ENCODE measurements at regions not wholly inside any gene's neighbourhood (a gene's known extent, or its start where the extent isn't known, plus 50 kb on each side); places are given as distances from the start of the nearest gene placed in this dataset.

GRCh38 chr2:52622266-52622665 is 1145.3 kb upstream of the CHAC2 start:
- Histone ChIP-seq H3K36me3 (no peaks in the 10 kb centered on the region), H3K27me3 (no peaks in the 10 kb centered on the region), H3K4me3 (no peak overlapping the region), H3K27ac (no peak overlapping the region), H3K9me3 (no peaks in the 10 kb centered on the region), H3K4me1 (no peaks in the 10 kb centered on the region)
- intact Hi-C loops (cut with DNase I; ENCODE audit: low total_unique reads): no loop called here
- TF ChIP-seq CTCF (IDR thresholded peaks at IDR 0.05) (no peak), POLR2A (IDR thresholded peaks at IDR 0.05) (no peak), POLR2AphosphoS5 (IDR thresholded peaks at IDR 0.05) (no peak), EP300 (IDR thresholded peaks at IDR 0.05; ENCODE audit: low read depth) (no peak)
- WGBS, 2 donors (ENCODE audit: low coverage in 1 of 2): 76 to 78% methylated on average over 2 of the region's 2 CpGs
- DNase-seq: no peak
- in situ Hi-C loops (cut with MboI; ENCODE audit: low pct_ligation_motif_present in 1 of 4, low pct_unique_long_range_greater_than_20kb in 1 of 4, low sequenced_read_pairs in 3 of 4): no loop called here

- no peak for TF ChIP-seq CTCF (IDR thresholded peaks at IDR 0.05)
- TF ChIP-seq POLR2AphosphoS5 (IDR thresholded peaks at IDR 0.05): no peak
- TF ChIP-seq POLR2A (IDR thresholded peaks at IDR 0.05): no peak
- no peak for TF ChIP-seq EP300 (IDR thresholded peaks at IDR 0.05; ENCODE audit: low read depth)
- no peak overlapping the region for H3K4me3 ChIP-seq
- H3K4me1 ChIP-seq: no peaks in the 10 kb centered on the region
- H3K9me3 ChIP-seq: no peaks in the 10 kb centered on the region
- DNase-seq: no peak
- no peak overlapping the region for H3K27ac ChIP-seq
- in situ Hi-C loops (cut with MboI; ENCODE audit: low pct_ligation_motif_present in 1 of 4, low pct_unique_long_range_greater_than_20kb in 1 of 4, low sequenced_read_pairs in 3 of 4): no loop called here
- H3K27me3 ChIP-seq: no peaks in the 10 kb centered on the region
- 63 to 65% methylated on average over 4 of the region's 4 CpGs for WGBS, 2 donors (ENCODE audit: low coverage in 1 of 2)
- H3K36me3 ChIP-seq: no peaks in the 10 kb centered on the region
- intact Hi-C loops (cut with DNase I; ENCODE audit: low total_unique reads): no loop called here
Observed at GRCh38 chr2:52613064-52613463, 1154.5 kb upstream of the CHAC2 start.

- TF ChIP-seq POLR2AphosphoS5 (IDR thresholded peaks at IDR 0.05) (no peak), POLR2A (IDR thresholded peaks at IDR 0.05) (no peak), CTCF (IDR thresholded peaks at IDR 0.05) (no peak), EP300 (IDR thresholded peaks at IDR 0.05; ENCODE audit: low read depth) (no peak)
- Histone ChIP-seq H3K27me3 (no peaks in the 10 kb centered on the region), H3K27ac (no peak overlapping the region), H3K9me3 (no peaks in the 10 kb centered on the region), H3K36me3 (no peaks in the 10 kb centered on the region), H3K4me1 (no peaks in the 10 kb centered on the region), H3K4me3 (no peak overlapping the region)
- in situ Hi-C loops (cut with MboI; ENCODE audit: low pct_ligation_motif_present in 1 of 4, low pct_unique_long_range_greater_than_20kb in 1 of 4, low sequenced_read_pairs in 3 of 4) (no loop called here), intact Hi-C loops (cut with DNase I; ENCODE audit: low total_unique reads) (no loop called here)
- DNase-seq: no peak
- WGBS, 2 donors (ENCODE audit: low coverage in 1 of 2): 17 to 25% methylated on average over 2 of the region's 2 CpGs
Observed at GRCh38 chr2:52611759-52612158, 1155.8 kb upstream of the CHAC2 start.

- Histone ChIP-seq H3K27ac (no peak overlapping the region), H3K36me3 (no peaks in the 10 kb centered on the region), H3K4me3 (no peak overlapping the region), H3K9me3 (no peaks in the 10 kb centered on the region), H3K4me1 (no peaks in the 10 kb centered on the region), H3K27me3 (no peaks in the 10 kb centered on the region)
- no peak for TF ChIP-seq POLR2AphosphoS5 (IDR thresholded peaks at IDR 0.05)
- no peak for TF ChIP-seq EP300 (IDR thresholded peaks at IDR 0.05; ENCODE audit: low read depth)
- no peak for TF ChIP-seq CTCF (IDR thresholded peaks at IDR 0.05)
- no peak for TF ChIP-seq POLR2A (IDR thresholded peaks at IDR 0.05)
- in situ Hi-C loops (cut with MboI; ENCODE audit: low pct_ligation_motif_present in 1 of 4, low pct_unique_long_range_greater_than_20kb in 1 of 4, low sequenced_read_pairs in 3 of 4): no loop called here
- no peak for DNase-seq
- intact Hi-C loops (cut with DNase I; ENCODE audit: low total_unique reads): no loop called here
- WGBS, 2 donors (ENCODE audit: low coverage in 1 of 2): 75 to 92% methylated on average over 2 of the region's 2 CpGs
Observed at GRCh38 chr2:52608030-52608429, 1159.6 kb upstream of the CHAC2 start.

All from transverse colon (tissue), 4 donors.